H9 (cell line): ENCODE measurements at regions not wholly inside any gene's neighbourhood (a gene's known extent, or its start where the extent isn't known, plus 50 kb on each side); places are given as distances from the start of the nearest gene placed in this dataset.

Experiments
- DNase-seq: peaks from one replicate; pipeline ENCODE4 v3.0.0-alpha.2; 2017
- H2AFZ ChIP-seq: one replicate; pipeline ENCODE4 v1.6.1; 2013; ENCODE audit warnings: mild to moderate bottlenecking, low read length, control low read depth, moderate library complexity
- H2AK5ac ChIP-seq: 2 replicates; pipeline ENCODE4 v1.6.1; 2013; ENCODE audit warnings: low read length, control low read depth, mixed read lengths; ENCODE audit not compliant: insufficient read length
- H2BK120ac ChIP-seq: one replicate; pipeline ENCODE4 v1.6.1; 2013; ENCODE audit warnings: low read depth, mild to moderate bottlenecking, low read length, control low read depth, inconsistent platforms; ENCODE audit not compliant: poor library complexity, severe bottlenecking
- H2BK12ac ChIP-seq: 2 replicates; pipeline ENCODE4 v1.6.1; 2013; ENCODE audit warnings: low read length, control low read depth, mixed read lengths, low read depth; ENCODE audit not compliant: insufficient read length
- H2BK15ac ChIP-seq: 2 replicates; pipeline ENCODE4 v1.6.1; 2013; ENCODE audit warnings: low read depth, low read length, control low read depth
- H2BK20ac ChIP-seq: one replicate; pipeline ENCODE4 v1.6.1; 2013; ENCODE audit warnings: low read depth, mild to moderate bottlenecking, low read length, control low read depth, inconsistent platforms; ENCODE audit not compliant: poor library complexity, severe bottlenecking
- H2BK5ac ChIP-seq: 2 replicates; pipeline ENCODE4 v1.6.1; 2013; ENCODE audit warnings: low read length, control low read depth, mixed read lengths; ENCODE audit not compliant: insufficient read length
- H3K14ac ChIP-seq: 2 replicates; pipeline ENCODE4 v1.6.1; 2013; ENCODE audit warnings: low read length, control low read depth; ENCODE audit not compliant: insufficient read depth
- H3K18ac ChIP-seq: 2 replicates; pipeline ENCODE4 v1.6.1; 2013; ENCODE audit warnings: low read depth, mild to moderate bottlenecking, mixed read lengths, low read length, control low read depth; ENCODE audit not compliant: insufficient read length
- H3K23ac ChIP-seq: 2 replicates; pipeline ENCODE4 v1.6.1; 2013; ENCODE audit warnings: low read length, control low read depth, mixed read lengths, low read depth; ENCODE audit not compliant: insufficient read length
- H3K23me2 ChIP-seq: 2 replicates; pipeline ENCODE4 v1.6.1; 2013; ENCODE audit warnings: low read depth, mild to moderate bottlenecking, mixed read lengths, low read length, control low read depth; ENCODE audit not compliant: insufficient read length, poor library complexity, severe bottlenecking
- H3K27ac ChIP-seq: 2 replicates; pipeline ENCODE4 v1.5.1; 2013; ENCODE audit warnings: low read length, control low read depth, mixed read lengths, low read depth; ENCODE audit not compliant: insufficient read length
- H3K27me3 ChIP-seq: 2 replicates; pipeline ENCODE4 v1.6.1; 2013; ENCODE audit warnings: low read length, control low read depth, inconsistent platforms; ENCODE audit not compliant: insufficient read depth
- H3K4ac ChIP-seq: 2 replicates; pipeline ENCODE4 v1.6.1; 2013; ENCODE audit warnings: low read depth, mild to moderate bottlenecking, control low read depth, inconsistent platforms, low read length, moderate library complexity
- H3K4me1 ChIP-seq: 2 replicates; pipeline ENCODE4 v1.6.1; 2013; ENCODE audit warnings: low read length, control low read depth, inconsistent platforms; ENCODE audit not compliant: insufficient read depth
- H3K4me2 ChIP-seq: 2 replicates; pipeline ENCODE4 v1.6.1; 2013; ENCODE audit warnings: low read length, control low read depth, mixed read lengths; ENCODE audit not compliant: insufficient read length, insufficient read depth
- H3K56ac ChIP-seq: 2 replicates; pipeline ENCODE4 v1.6.1; 2013; ENCODE audit warnings: low read depth, mild to moderate bottlenecking, mixed read lengths, low read length, control low read depth; ENCODE audit not compliant: insufficient read length
- H3K79me1 ChIP-seq: 2 replicates; pipeline ENCODE4 v1.6.1; 2013; ENCODE audit warnings: low read depth, mild to moderate bottlenecking, moderate library complexity, low read length, control low read depth, inconsistent platforms; ENCODE audit not compliant: insufficient read depth, poor library complexity, severe bottlenecking
- H3K79me2 ChIP-seq: 2 replicates; pipeline ENCODE4 v1.6.1; 2013; ENCODE audit warnings: low read length, control low read depth, inconsistent platforms; ENCODE audit not compliant: insufficient read depth
- H3K9ac ChIP-seq: 2 replicates; pipeline ENCODE4 v1.6.1; 2013; ENCODE audit warnings: low read length, control low read depth, mixed read lengths; ENCODE audit not compliant: insufficient read length; ENCODE audit errors: extremely low read depth
- H3K9me3 ChIP-seq: one replicate; pipeline ENCODE4 v1.6.1; 2013; ENCODE audit warnings: low read depth, low read length, inconsistent platforms; ENCODE audit not compliant: control insufficient read depth
- H3T11ph ChIP-seq: one replicate; pipeline ENCODE4 v1.6.1; 2013; ENCODE audit warnings: mild to moderate bottlenecking, low read length, control low read depth, inconsistent platforms
- H4K20me1 ChIP-seq: one replicate; pipeline ENCODE4 v1.6.1; 2013; ENCODE audit not compliant: control insufficient read depth, insufficient read length, insufficient read depth
- H4K5ac ChIP-seq: 2 replicates; pipeline ENCODE4 v1.6.1; 2013; ENCODE audit warnings: low read depth, mild to moderate bottlenecking, mixed read lengths, low read length, control low read depth; ENCODE audit not compliant: insufficient read length
- H4K8ac ChIP-seq: replicated peaks from 2 replicates; pipeline ENCODE4 v1.6.1; 2013; ENCODE audit warnings: low read length, control low read depth, mixed read lengths, low read depth; ENCODE audit not compliant: insufficient read length
- H4K91ac ChIP-seq: 2 replicates; pipeline ENCODE4 v1.6.1; 2013; ENCODE audit warnings: low read depth, mild to moderate bottlenecking, moderate library complexity, mixed read lengths, low read length, control low read depth; ENCODE audit not compliant: insufficient read length
- H3K27ac Mint-ChIP-seq, 3 experiments: 2 replicates in 2 of 3; 3 replicates in 1 of 3; pipeline ENCODE4 v1.8.0; 2020 to 2021; ENCODE audit warnings: mixed read lengths in 3 of 3, mild to moderate bottlenecking in 1 of 3, moderate library complexity in 1 of 3
- H3K27me3 Mint-ChIP-seq: 2 replicates; pipeline ENCODE4 v1.8.0; 2021; ENCODE audit warnings: low read depth, mild to moderate bottlenecking, moderate library complexity, mixed read lengths
- H3K36me3 Mint-ChIP-seq, 3 experiments: 2 replicates in 2 of 3; 3 replicates in 1 of 3; pipeline ENCODE4 v1.8.0; 2020 to 2021; ENCODE audit warnings: low read depth in 3 of 3, mixed read lengths in 3 of 3; ENCODE audit not compliant: insufficient read depth in 1 of 3
- H3K4me1 Mint-ChIP-seq, 2 experiments: 2 replicates each; pipeline ENCODE4 v1.8.0; 2020; ENCODE audit warnings: mixed read lengths in 2 of 2
- H3K4me3 Mint-ChIP-seq, 2 experiments: 2 replicates in 1 of 2; 3 replicates in 1 of 2; pipeline ENCODE4 v1.8.0; 2020 to 2021; ENCODE audit warnings: mild to moderate bottlenecking in 2 of 2, mixed read lengths in 2 of 2, moderate library complexity in 1 of 2
- H3K9me3 Mint-ChIP-seq, 2 experiments: 2 replicates in 1 of 2; 3 replicates in 1 of 2; pipeline ENCODE4 v1.8.0; 2020; ENCODE audit warnings: mild to moderate bottlenecking in 2 of 2, mixed read lengths in 2 of 2, moderate library complexity in 1 of 2
- CTCF ChIP-seq: fragments of 200-600 bp; sonication (generic); conservative IDR thresholded peaks from 3 replicates; pipeline ENCODE4 v1.8.0; 2021; ENCODE audit warnings: antibody characterized with exemption, mild to moderate bottlenecking
- WGBS: extraction: QIAGEN DNeasy Blood & Tissue Kit; methylation state at CpG from one replicate; pipeline ENCODE4 v1.1.7; 2013; ENCODE audit warnings: missing lambda C conversion rate, low lambda C conversion rate, mixed read lengths; ENCODE audit not compliant: insufficient read length; ENCODE audit errors: extremely low coverage; 5-methylcytosine and 5-hydroxymethylcytosine counted together

DNA sequence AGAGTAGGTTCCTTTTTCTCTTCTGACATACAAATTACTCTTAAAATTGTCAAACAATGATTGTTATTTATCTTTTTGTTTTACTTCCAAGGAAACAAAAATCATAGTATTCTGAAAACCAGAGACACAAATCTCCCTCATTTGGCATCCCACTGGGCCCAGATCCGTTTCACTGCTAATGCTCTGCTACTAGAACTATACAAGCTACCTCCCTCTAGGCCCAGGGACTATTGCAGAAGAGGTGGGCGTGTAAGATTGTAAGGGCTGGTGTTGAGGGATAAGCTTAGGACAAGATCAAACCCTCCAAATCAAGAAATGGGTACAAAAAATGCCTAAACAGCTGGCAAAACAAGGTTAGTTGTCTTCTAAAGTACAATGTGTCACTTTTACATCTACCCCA is 928.9 kb upstream of the CDH10 start:
- Histone ChIP-seq H4K20me1 (no peaks in the 10 kb centered on the region), H3K23ac (no peak overlapping the region)

More for the DNA sequence above, 928.9 kb upstream of the CDH10 start:
- Histone ChIP-seq H3K14ac (no peak overlapping the region), H3K27ac (no peak overlapping the region), H3K27me3 (no peaks in the 10 kb centered on the region), H3K9ac (no peak overlapping the region), H2BK12ac (no peak overlapping the region), H3K4me1 (peaks cover 3% of the 10 kb centered on the region; the same call in 1 of the 2 replicates), H3K79me2 (no peaks in the 10 kb centered on the region), H3K23me2 (no peaks in the 10 kb centered on the region), H2AK5ac (no peak overlapping the region), H3K79me1 (no peaks in the 10 kb centered on the region), H3K4ac (no peak overlapping the region), H4K5ac (no peak overlapping the region), H2BK5ac (no peak overlapping the region), H2BK15ac (no peak overlapping the region), H3K9me3 (no peaks in the 10 kb centered on the region), H3T11ph (no peak overlapping the region), H4K91ac (no peak overlapping the region), H3K18ac (no peak overlapping the region), H3K56ac (no peak overlapping the region), H3K4me2 (no peak overlapping the region), H4K8ac (no peak overlapping the region), H2AFZ (no peak overlapping the region), H2BK20ac (no peak overlapping the region), H2BK120ac (no peak overlapping the region)
- no peak for DNase-seq
- WGBS = no CpG with 5 or more reads among the region's 2 CpGs
- Mint-ChIP-seq H3K9me3 (no peaks in the 10 kb centered on the region), H3K27me3 (no peaks in the 10 kb centered on the region), H3K36me3 (no peaks in the 10 kb centered on the region), H3K27ac (no peak overlapping the region), H3K4me3 (no peak overlapping the region; a peak in 1 of 5 replicates), H3K4me1 (peaks cover 29 to 39% of the 10 kb centered on the region in 2 experiments)
- no peak for TF ChIP-seq CTCF
